Common myeloid progenitor, CD34-positive (primary cell): ENCODE measurements at regions not wholly inside any gene's neighbourhood (a gene's known extent, or its start where the extent isn't known, plus 50 kb on each side); places are given as distances from the start of the nearest gene placed in this dataset.

Experiments
- CTCF ChIA-PET: fragments of 350-600 bp; sonication (Branson Sonifier 250); formaldehyde crosslinking; loops from one replicate; lab custom pipeline; 2021; ENCODE audit warnings: antibody characterized with exemption; lab: Charles Lee
- POLR2A ChIA-PET: fragments of 350-600 bp; sonication (Branson Sonifier 250); formaldehyde crosslinking; loops from one replicate; lab custom pipeline; 2021; ENCODE audit warnings: antibody characterized with exemption; lab: Charles Lee
- DNase-seq, 3 donors: peaks; one replicate each; pipeline versions ENCODE4 v3.0.0 to v3.0.0-alpha.2; 2013
- H3K27ac ChIP-seq, 2 experiments: 1 replicate in 1 of 2; 2 replicates in 1 of 2; pipeline ENCODE4 v1.7.0; 2013; ENCODE audit warnings: inconsistent platforms in 2 of 2, low read length in 2 of 2, mild to moderate bottlenecking in 2 of 2, low read depth in 1 of 2, moderate library complexity in 1 of 2; ENCODE audit not compliant: severe bottlenecking in 2 of 2, insufficient read depth in 1 of 2, poor library complexity in 1 of 2
- H3K27me3 ChIP-seq, 5 experiments: replicated peaks in 2 of 5; 1 replicate in 3 of 5; 2 replicates in 2 of 5; pipeline versions ENCODE4 v1.6.1 to v1.7.0; 2013; ENCODE audit warnings: low read length in 4 of 5, mild to moderate bottlenecking in 2 of 5, moderate library complexity in 2 of 5, inconsistent platforms in 1 of 5; ENCODE audit not compliant: insufficient read depth in 5 of 5, control insufficient read depth in 4 of 5
- H3K36me3 ChIP-seq, 4 experiments: 1 replicate in 2 of 4; 2 replicates in 2 of 4; pipeline versions ENCODE4 v1.6.1 to v1.7.0; 2013; ENCODE audit warnings: low read length in 3 of 4, control low read depth in 1 of 4, mild to moderate bottlenecking in 1 of 4; ENCODE audit not compliant: control insufficient read depth in 4 of 4, insufficient read depth in 4 of 4
- H3K4me1 ChIP-seq, 4 experiments: 1 replicate in 3 of 4; 2 replicates in 1 of 4; pipeline versions ENCODE4 v1.6.1 to v1.7.1; 2013; ENCODE audit warnings: low read length in 3 of 4, mild to moderate bottlenecking in 3 of 4, control low read depth in 1 of 4, inconsistent platforms in 1 of 4, moderate library complexity in 1 of 4; ENCODE audit not compliant: control insufficient read depth in 4 of 4, insufficient read depth in 4 of 4; ENCODE audit errors: control extremely low read depth in 1 of 4
- H3K4me3 ChIP-seq, 7 experiments: 1 replicate in 4 of 7; 2 replicates in 3 of 7; pipeline versions ENCODE4 v1.5.1 to v1.7.0; 2013; ENCODE audit warnings: mild to moderate bottlenecking in 7 of 7, low read length in 6 of 7, moderate library complexity in 6 of 7, inconsistent platforms in 2 of 7, low read depth in 2 of 7, control low read depth in 1 of 7; ENCODE audit not compliant: insufficient read depth in 4 of 7, control insufficient read depth in 1 of 7; ENCODE audit errors: extremely low read depth in 1 of 7
- H3K9me3 ChIP-seq, 5 experiments: 1 replicate in 4 of 5; 2 replicates in 1 of 5; pipeline versions ENCODE4 v1.6.1 to v1.7.1; 2013; ENCODE audit warnings: low read length in 4 of 5, mild to moderate bottlenecking in 2 of 5, inconsistent platforms in 1 of 5, low read depth in 1 of 5, moderate library complexity in 1 of 5; ENCODE audit not compliant: control insufficient read depth in 4 of 5, insufficient read depth in 2 of 5; ENCODE audit errors: control extremely low read depth in 1 of 5
- WGBS: methylation state at CpG from one replicate; pipeline ENCODE4 v1.1.5; 2013; ENCODE audit not compliant: insufficient coverage; 5-methylcytosine and 5-hydroxymethylcytosine counted together

- POLR2A ChIA-PET, result no interaction called here
- Histone ChIP-seq H3K4me1 (no peaks in the 10 kb centered on the region), H3K9me3 (no peaks in the 10 kb centered on the region), H3K4me3 (no peak overlapping the region), H3K27ac (no peak overlapping the region), H3K36me3 (no peaks in the 10 kb centered on the region), H3K27me3 (no peaks in the 10 kb centered on the region)
- CTCF ChIA-PET, result no interaction called here
- DNase-seq, result no peak
- no CpG with 5 or more reads among the region's 3 CpGs for WGBS
These were observed 510.9 kb downstream of the EPM2A start for GRCh38 chr6:145224450-145224849.

GRCh38 chr6:145225500-145225899 is 509.8 kb downstream of the EPM2A start:
- ChIA-PET POLR2A (no interaction called here), CTCF (no interaction called here)
- no peak overlapping the region for H3K4me3 ChIP-seq
- H3K4me1 ChIP-seq, result no peaks in the 10 kb centered on the region
- no peaks in the 10 kb centered on the region for H3K9me3 ChIP-seq
- no peaks in the 10 kb centered on the region for H3K36me3 ChIP-seq
- H3K27me3 ChIP-seq, result no peaks in the 10 kb centered on the region
- no peak overlapping the region for H3K27ac ChIP-seq
- WGBS, result 90% methylated on average over 2 of the region's 3 CpGs
- no peak for DNase-seq

- no peaks in the 10 kb centered on the region for H3K36me3 ChIP-seq
- no peak overlapping the region for H3K27ac ChIP-seq
- H3K27me3 ChIP-seq, result no peaks in the 10 kb centered on the region
- WGBS, result 93% methylated on average over 4 of the region's 6 CpGs
- H3K9me3 ChIP-seq, result no peaks in the 10 kb centered on the region
- ChIA-PET CTCF (no interaction called here), POLR2A (no interaction called here)
- H3K4me1 ChIP-seq, result no peaks in the 10 kb centered on the region
- H3K4me3 ChIP-seq, result no peak overlapping the region
- no peak for DNase-seq
These were observed 507.7 kb downstream of the EPM2A start for GRCh38 chr6:145227593-145227992.

- Histone ChIP-seq H3K4me3 (no peak overlapping the region), H3K4me1 (no peaks in the 10 kb centered on the region), H3K27me3 (no peaks in the 10 kb centered on the region), H3K36me3 (no peaks in the 10 kb centered on the region), H3K27ac (no peak overlapping the region), H3K9me3 (no peaks in the 10 kb centered on the region)
- ChIA-PET CTCF (no interaction called here), POLR2A (no interaction called here)
- no CpG with 5 or more reads among the region's 3 CpGs for WGBS
- DNase-seq, result no peak
These were observed 506.2 kb downstream of the EPM2A start for GRCh38 chr6:145228962-145229582.

- Histone ChIP-seq H3K27ac (no peak overlapping the region), H3K9me3 (no peaks in the 10 kb centered on the region), H3K4me3 (no peak overlapping the region), H3K27me3 (no peaks in the 10 kb centered on the region), H3K4me1 (no peaks in the 10 kb centered on the region), H3K36me3 (no peaks in the 10 kb centered on the region)
- no peak for DNase-seq
- WGBS, result 100% methylated on average over 1 of the region's 2 CpGs
- POLR2A ChIA-PET, result no interaction called here
- CTCF ChIA-PET, result no interaction called here
These were observed 501.4 kb downstream of the EPM2A start for GRCh38 chr6:145233955-145234354.

GRCh38 chr6:145235207-145235606 is 500.1 kb downstream of the EPM2A start:
- Histone ChIP-seq H3K4me3 (no peak overlapping the region), H3K27me3 (no peaks in the 10 kb centered on the region), H3K27ac (no peak overlapping the region), H3K36me3 (no peaks in the 10 kb centered on the region), H3K4me1 (no peaks in the 10 kb centered on the region), H3K9me3 (no peaks in the 10 kb centered on the region)
- no CpG with 5 or more reads among the region's 1 CpG for WGBS
- ChIA-PET CTCF (interaction anchor here (1.6 kb wide), 1 partner anchor 22 kb away, joined by 4 read pairs; no protein-coding TSS in a partner anchor), POLR2A (no interaction called here)
- no peak for DNase-seq

- ChIA-PET CTCF (interaction anchor here (1.1 kb wide), 1 partner anchor 26 kb away, joined by 3 read pairs; no protein-coding TSS in a partner anchor), POLR2A (no interaction called here)
- H3K36me3 ChIP-seq, result no peaks in the 10 kb centered on the region
- H3K4me3 ChIP-seq, result no peak overlapping the region
- no peak for DNase-seq
- no peaks in the 10 kb centered on the region for H3K9me3 ChIP-seq
- no peaks in the 10 kb centered on the region for H3K27me3 ChIP-seq
- no peak overlapping the region for H3K27ac ChIP-seq
- peaks cover 0 to 12% (median 2%) of the 10 kb centered on the region in 4 experiments for H3K4me1 ChIP-seq
These were observed 496.5 kb downstream of the EPM2A start for GRCh38 chr6:145238787-145239186.
